PFSK-1 (cell line): ENCODE measurements at regions not wholly inside any gene's neighbourhood (a gene's known extent, or its start where the extent isn't known, plus 50 kb on each side); places are given as distances from the start of the nearest gene placed in this dataset.

Source experiments
- POLR2AphosphoS5 ChIP-seq: IDR thresholded peaks from 2 replicates; pipeline ENCODE4 v1.6.1; 2012; ENCODE audit warnings: low read depth, mild to moderate bottlenecking, control low read depth, low read length, moderate library complexity
- TAF1 ChIP-seq: IDR thresholded peaks from 2 replicates; pipeline ENCODE4 v1.6.1; 2012; ENCODE audit warnings: low read length, control low read depth, borderline replicate concordance; ENCODE audit not compliant: insufficient read depth

GRCh38 chr4:23153076-23153475 is 460.3 kb downstream of the GBA3 start:
- TF ChIP-seq POLR2AphosphoS5 (no peak), TAF1 (no peak)
